HCT116 (cell line): ENCODE measurements at regions not wholly inside any gene's neighbourhood (a gene's known extent, or its start where the extent isn't known, plus 50 kb on each side); places are given as distances from the start of the nearest gene placed in this dataset.

ENCODE experiments used
- ATAC-seq: fragments of 200-7000 bp; cut with Tn5 transposase; 2 replicates; pipeline ENCODE4 v1.9.1; 2020; ENCODE audit warnings: mild to moderate bottlenecking, moderate library complexity
- BruUV-seq: library from RNA; stranded (reverse); fragments of 400-500 nt; replicated peaks from 2 replicates; lab custom pipeline; 2021; lab: Mats Ljungman, UMichigan
- CTCF ChIA-PET: fragments of 300-600 bp; sonication (Branson Sonifier 250); formaldehyde crosslinking; loops from one replicate; lab custom pipeline; 2021; ENCODE audit warnings: antibody characterized with exemption; lab: Charles Lee
- POLR2A ChIA-PET: fragments of 300-600, 350-600 bp; sonication (Branson Sonifier 250); formaldehyde crosslinking; loops from one replicate; lab custom pipeline; 2021; ENCODE audit warnings: antibody characterized with exemption; lab: Charles Lee
- RAD21 ChIA-PET, 2 experiments: fragments of 300-600 bp; sonication (Branson Sonifier 250); formaldehyde crosslinking; loops; one replicate each; lab custom pipeline; 2023; ENCODE audit warnings: low total read pairs in 2 of 2; ENCODE audit not compliant: uncharacterized antibody in 2 of 2, unreplicated experiment in 2 of 2, low non-redundant PET in 1 of 2; lab: Charles Lee
- DNase-seq: peaks from one replicate; pipeline ENCODE4 v3.0.0-alpha.2; 2010; ENCODE audit warnings: low read depth, low spot score
- H2AFZ ChIP-seq: fragments of 200-600 bp; shearing (Covaris generic), sonication (generic); 2 replicates; pipeline ENCODE4 v1.6.1; 2017; ENCODE audit warnings: low read depth, mixed run types, mixed read lengths, antibody characterized with exemption, low read length; ENCODE audit not compliant: poor library complexity, severe bottlenecking
- H3K27ac ChIP-seq: 2 replicates; pipeline ENCODE4 v1.5.1; 2012; ENCODE audit warnings: low read depth, low read length
- H3K27me3 ChIP-seq: fragments of 200-600 bp; sonication (generic); 2 replicates; pipeline ENCODE4 v1.6.1; 2016; ENCODE audit warnings: mixed run types, low read length, mixed read lengths; ENCODE audit not compliant: insufficient read depth
- H3K36me3 ChIP-seq, 2 experiments: fragments of 200-500 bp in 1 of 2; fragments of 200-600 bp in 1 of 2; sonication (Bioruptor generic) in 1 of 2; sonication (generic) in 1 of 2; 2 replicates each; pipeline versions ENCODE4 v1.5.1 to v1.6.1; 2014 to 2016; ENCODE audit warnings: low read length in 2 of 2, inconsistent platforms in 1 of 2, mixed read lengths in 1 of 2, mixed run types in 1 of 2; ENCODE audit not compliant: insufficient read depth in 2 of 2, control insufficient read depth in 1 of 2
- H3K4me1 ChIP-seq, 2 experiments: fragments of 200-600 bp in 1 of 2; sonication (generic) in 1 of 2; 2 replicates each; pipeline versions ENCODE4 v1.5.1 to v1.6.1; 2012 to 2017; ENCODE audit warnings: low read length in 2 of 2, inconsistent platforms in 1 of 2, mild to moderate bottlenecking in 1 of 2, mixed read lengths in 1 of 2, mixed run types in 1 of 2, moderate library complexity in 1 of 2; ENCODE audit not compliant: insufficient read depth in 2 of 2, control insufficient read depth in 1 of 2
- H3K4me2 ChIP-seq: fragments of 200-600 bp; sonication (generic); 2 replicates; pipeline ENCODE4 v1.6.1; 2017; ENCODE audit warnings: mixed run types, low read length, mixed read lengths
- H3K4me3 ChIP-seq, 2 experiments: fragments of 200-600 bp in 1 of 2; sonication (generic) in 1 of 2; replicated peaks in 1 of 2; 2 replicates each; pipeline ENCODE4 v1.5.1; 2011 to 2016; ENCODE audit warnings: low read length in 2 of 2, control low read depth in 1 of 2, low read depth in 1 of 2, mild to moderate bottlenecking in 1 of 2, mixed read lengths in 1 of 2, mixed run types in 1 of 2
- H3K79me2 ChIP-seq: fragments of 200-600 bp; sonication (generic); 2 replicates; pipeline ENCODE4 v1.6.1; 2017; ENCODE audit warnings: mild to moderate bottlenecking, mixed run types, low read length, moderate library complexity, mixed read lengths; ENCODE audit not compliant: insufficient read depth
- H3K9ac ChIP-seq: fragments of 200-600 bp; sonication (generic); 2 replicates; pipeline ENCODE4 v1.6.1; 2016; ENCODE audit warnings: low read length, mixed read lengths
- H3K9me2 ChIP-seq: fragments of 200-600 bp; sonication (generic), shearing (Covaris generic); 2 replicates; pipeline ENCODE4 v1.6.1; 2017; ENCODE audit warnings: mixed run types, mild to moderate bottlenecking, moderate library complexity; ENCODE audit not compliant: insufficient read depth
- H3K9me3 ChIP-seq, 2 experiments: fragments of 200-500 bp in 1 of 2; fragments of 200-600 bp in 1 of 2; sonication (Bioruptor generic) in 1 of 2; sonication (generic) in 1 of 2; 2 replicates each; pipeline ENCODE4 v1.6.1; 2014 to 2017; ENCODE audit warnings: low read length in 2 of 2, mixed read lengths in 2 of 2, inconsistent platforms in 1 of 2, low read depth in 1 of 2, mild to moderate bottlenecking in 1 of 2, mixed run types in 1 of 2, moderate library complexity in 1 of 2; ENCODE audit not compliant: control insufficient read depth in 1 of 2, insufficient read depth in 1 of 2
- H4K20me1 ChIP-seq: fragments of 200-600 bp; sonication (generic), shearing (Covaris generic); 2 replicates; pipeline ENCODE4 v1.6.1; 2017; ENCODE audit warnings: mixed run types, mild to moderate bottlenecking, moderate library complexity; ENCODE audit not compliant: insufficient read depth
- ATF3 ChIP-seq: IDR thresholded peaks from 2 replicates; pipeline ENCODE4 v1.6.1; 2012
- CBX3 ChIP-seq: IDR thresholded peaks from 2 replicates; pipeline ENCODE4 v1.6.1; 2012; ENCODE audit warnings: low read depth
- EGR1 ChIP-seq: IDR thresholded peaks from 2 replicates; pipeline ENCODE4 v1.6.1; 2012; ENCODE audit warnings: low read depth
- POLR2AphosphoS5 ChIP-seq: IDR thresholded peaks from 2 replicates; pipeline ENCODE4 v1.6.1; 2011; ENCODE audit warnings: mild to moderate bottlenecking, low read depth, low read length, moderate library complexity
- REST ChIP-seq: IDR thresholded peaks from 2 replicates; pipeline ENCODE4 v1.6.1; 2012; ENCODE audit warnings: low read depth
- intact Hi-C: fragments of 100-400 bp; cut with micrococcal nuclease; formaldehyde crosslinking; loops from 2 replicates; pipeline ENCODE4 v1.10.0; 2022

- TF ChIP-seq REST, result no peak
- no peak for TF ChIP-seq POLR2AphosphoS5
- TF ChIP-seq ATF3, result no peak
Measured at GRCh38 chr18:28707006-28707405, 530.1 kb upstream of the CDH2 start (continued).

- Histone ChIP-seq H3K4me1 (no peaks in the 10 kb centered on the region), H3K27me3 (no peaks in the 10 kb centered on the region), H3K79me2 (no peaks in the 10 kb centered on the region), H3K4me2 (no peak overlapping the region), H4K20me1 (no peaks in the 10 kb centered on the region), H3K4me3 (no peak overlapping the region), H3K36me3 (no peaks in the 10 kb centered on the region), H3K9me3 (no peaks in the 10 kb centered on the region), H3K9me2 (no peaks in the 10 kb centered on the region), H2AFZ (no peak overlapping the region), H3K27ac (no peak overlapping the region), H3K9ac (no peak overlapping the region)
- POLR2A ChIA-PET, result no interaction called here
- no peak for ATAC-seq
- intact Hi-C loops, result no loop called here
- CTCF ChIA-PET, result no interaction called here
- TF ChIP-seq EGR1 (no peak), CBX3 (no peak), REST (no peak)
- RAD21 ChIA-PET, result no interaction called here
- no peak for DNase-seq
- BruUV-seq, result no TSS peak
Measured at GRCh38 chr18:28706397-28706796, 529.5 kb upstream of the CDH2 start.
